HCT116 (cell line): ENCODE measurements at regions not wholly inside any gene's neighbourhood (a gene's known extent, or its start where the extent isn't known, plus 50 kb on each side); places are given as distances from the start of the nearest gene placed in this dataset.

Experiments used
- ATAC-seq: fragments of 200-7000 bp; cut with Tn5 transposase; 2 replicates; pipeline ENCODE4 v1.9.1; 2020; ENCODE audit warnings: mild to moderate bottlenecking, moderate library complexity
- BruUV-seq: library from RNA; stranded (reverse); fragments of 400-500 nt; replicated peaks from 2 replicates; lab custom pipeline; 2021; lab: Mats Ljungman, UMichigan
- CTCF ChIA-PET: fragments of 300-600 bp; sonication (Branson Sonifier 250); formaldehyde crosslinking; loops from one replicate; lab custom pipeline; 2021; ENCODE audit warnings: antibody characterized with exemption; lab: Charles Lee
- POLR2A ChIA-PET: fragments of 300-600, 350-600 bp; sonication (Branson Sonifier 250); formaldehyde crosslinking; loops from one replicate; lab custom pipeline; 2021; ENCODE audit warnings: antibody characterized with exemption; lab: Charles Lee
- RAD21 ChIA-PET, 2 experiments: fragments of 300-600 bp; sonication (Branson Sonifier 250); formaldehyde crosslinking; loops; one replicate each; lab custom pipeline; 2023; ENCODE audit warnings: low total read pairs in 2 of 2; ENCODE audit not compliant: uncharacterized antibody in 2 of 2, unreplicated experiment in 2 of 2, low non-redundant PET in 1 of 2; lab: Charles Lee
- DNase-seq: peaks from one replicate; pipeline ENCODE4 v3.0.0-alpha.2; 2010; ENCODE audit warnings: low read depth, low spot score
- H2AFZ ChIP-seq: fragments of 200-600 bp; shearing (Covaris generic), sonication (generic); 2 replicates; pipeline ENCODE4 v1.6.1; 2017; ENCODE audit warnings: low read depth, mixed run types, mixed read lengths, antibody characterized with exemption, low read length; ENCODE audit not compliant: poor library complexity, severe bottlenecking
- H3K27ac ChIP-seq: 2 replicates; pipeline ENCODE4 v1.5.1; 2012; ENCODE audit warnings: low read depth, low read length
- H3K27me3 ChIP-seq: fragments of 200-600 bp; sonication (generic); 2 replicates; pipeline ENCODE4 v1.6.1; 2016; ENCODE audit warnings: mixed run types, low read length, mixed read lengths; ENCODE audit not compliant: insufficient read depth
- H3K36me3 ChIP-seq, 2 experiments: fragments of 200-500 bp in 1 of 2; fragments of 200-600 bp in 1 of 2; sonication (Bioruptor generic) in 1 of 2; sonication (generic) in 1 of 2; 2 replicates each; pipeline versions ENCODE4 v1.5.1 to v1.6.1; 2014 to 2016; ENCODE audit warnings: low read length in 2 of 2, inconsistent platforms in 1 of 2, mixed read lengths in 1 of 2, mixed run types in 1 of 2; ENCODE audit not compliant: insufficient read depth in 2 of 2, control insufficient read depth in 1 of 2
- H3K4me1 ChIP-seq, 2 experiments: fragments of 200-600 bp in 1 of 2; sonication (generic) in 1 of 2; 2 replicates each; pipeline versions ENCODE4 v1.5.1 to v1.6.1; 2012 to 2017; ENCODE audit warnings: low read length in 2 of 2, inconsistent platforms in 1 of 2, mild to moderate bottlenecking in 1 of 2, mixed read lengths in 1 of 2, mixed run types in 1 of 2, moderate library complexity in 1 of 2; ENCODE audit not compliant: insufficient read depth in 2 of 2, control insufficient read depth in 1 of 2
- H3K4me2 ChIP-seq: fragments of 200-600 bp; sonication (generic); 2 replicates; pipeline ENCODE4 v1.6.1; 2017; ENCODE audit warnings: mixed run types, low read length, mixed read lengths
- H3K4me3 ChIP-seq, 2 experiments: fragments of 200-600 bp in 1 of 2; sonication (generic) in 1 of 2; replicated peaks in 1 of 2; 2 replicates each; pipeline ENCODE4 v1.5.1; 2011 to 2016; ENCODE audit warnings: low read length in 2 of 2, control low read depth in 1 of 2, low read depth in 1 of 2, mild to moderate bottlenecking in 1 of 2, mixed read lengths in 1 of 2, mixed run types in 1 of 2
- H3K79me2 ChIP-seq: fragments of 200-600 bp; sonication (generic); 2 replicates; pipeline ENCODE4 v1.6.1; 2017; ENCODE audit warnings: mild to moderate bottlenecking, mixed run types, low read length, moderate library complexity, mixed read lengths; ENCODE audit not compliant: insufficient read depth
- H3K9ac ChIP-seq: fragments of 200-600 bp; sonication (generic); 2 replicates; pipeline ENCODE4 v1.6.1; 2016; ENCODE audit warnings: low read length, mixed read lengths
- H3K9me2 ChIP-seq: fragments of 200-600 bp; sonication (generic), shearing (Covaris generic); 2 replicates; pipeline ENCODE4 v1.6.1; 2017; ENCODE audit warnings: mixed run types, mild to moderate bottlenecking, moderate library complexity; ENCODE audit not compliant: insufficient read depth
- H3K9me3 ChIP-seq, 2 experiments: fragments of 200-500 bp in 1 of 2; fragments of 200-600 bp in 1 of 2; sonication (Bioruptor generic) in 1 of 2; sonication (generic) in 1 of 2; 2 replicates each; pipeline ENCODE4 v1.6.1; 2014 to 2017; ENCODE audit warnings: low read length in 2 of 2, mixed read lengths in 2 of 2, inconsistent platforms in 1 of 2, low read depth in 1 of 2, mild to moderate bottlenecking in 1 of 2, mixed run types in 1 of 2, moderate library complexity in 1 of 2; ENCODE audit not compliant: control insufficient read depth in 1 of 2, insufficient read depth in 1 of 2
- H4K20me1 ChIP-seq: fragments of 200-600 bp; sonication (generic), shearing (Covaris generic); 2 replicates; pipeline ENCODE4 v1.6.1; 2017; ENCODE audit warnings: mixed run types, mild to moderate bottlenecking, moderate library complexity; ENCODE audit not compliant: insufficient read depth
- ATF3 ChIP-seq: IDR thresholded peaks from 2 replicates; pipeline ENCODE4 v1.6.1; 2012
- CTCF ChIP-seq, 3 experiments: fragments of 200-600 bp in 1 of 3; sonication (generic) in 1 of 3; IDR thresholded peaks in 2 of 3; conservative IDR thresholded peaks in 1 of 3; 2 replicates each; pipeline ENCODE4 v1.5.1; 2012 to 2017; ENCODE audit warnings: low read depth in 2 of 3, low read length in 2 of 3, antibody characterized with exemption in 1 of 3, borderline replicate concordance in 1 of 3, control low read depth in 1 of 3, mild to moderate bottlenecking in 1 of 3, mixed read lengths in 1 of 3, mixed run types in 1 of 3, moderate library complexity in 1 of 3; ENCODE audit not compliant: insufficient read depth in 1 of 3
- EGR1 ChIP-seq: IDR thresholded peaks from 2 replicates; pipeline ENCODE4 v1.6.1; 2012; ENCODE audit warnings: low read depth
- ELF1 ChIP-seq: IDR thresholded peaks from 2 replicates; pipeline ENCODE4 v1.6.1; 2012; ENCODE audit warnings: low read depth, borderline replicate concordance
- EZH2 ChIP-seq: fragments of 200-600 bp; sonication (generic); IDR thresholded peaks from 2 replicates; pipeline ENCODE4 v1.6.1; 2017; ENCODE audit warnings: antibody characterized with exemption, mixed run types
- FOSL1 ChIP-seq: IDR thresholded peaks from 2 replicates; pipeline ENCODE4 v1.6.1; 2012; ENCODE audit warnings: low read depth
- MAX ChIP-seq: IDR thresholded peaks from 2 replicates; pipeline ENCODE4 v1.6.1; 2012
- POLR2A ChIP-seq: IDR thresholded peaks from 2 replicates; pipeline ENCODE4 v1.7.0; 2011; ENCODE audit warnings: borderline replicate concordance; ENCODE audit not compliant: insufficient read depth, insufficient read length; ENCODE audit errors: extremely low read depth
- RAD21 ChIP-seq: IDR thresholded peaks from 2 replicates; pipeline ENCODE4 v1.6.1; 2012; ENCODE audit warnings: low read depth, mild to moderate bottlenecking
- REST ChIP-seq: IDR thresholded peaks from 2 replicates; pipeline ENCODE4 v1.6.1; 2012; ENCODE audit warnings: low read depth
- SP1 ChIP-seq: IDR thresholded peaks from 2 replicates; pipeline ENCODE4 v1.6.1; 2012; ENCODE audit warnings: low read depth
- YY1 ChIP-seq: IDR thresholded peaks from 2 replicates; pipeline ENCODE4 v1.6.1; 2011; ENCODE audit warnings: low read length, low read depth, moderate library complexity, mild to moderate bottlenecking; ENCODE audit not compliant: insufficient replicate concordance; ENCODE audit errors: extremely low read depth
- ZFX ChIP-seq: fragments of 450-650 bp; IDR thresholded peaks from 2 replicates; pipeline ENCODE4 v1.6.1; 2017
- ZNF274 ChIP-seq: fragments of 200-500 bp; sonication (Bioruptor generic); IDR thresholded peaks from 2 replicates; pipeline ENCODE4 v1.6.1; 2014; ENCODE audit warnings: mild to moderate bottlenecking, low read depth, low read length, inconsistent platforms
- intact Hi-C: fragments of 100-400 bp; cut with micrococcal nuclease; formaldehyde crosslinking; loops from 2 replicates; pipeline ENCODE4 v1.10.0; 2022

GRCh38 chr14:80385336-80385735 lies 174.0 kb upstream of the DIO2 start:
- Histone ChIP-seq H3K4me2 (no peak overlapping the region), H4K20me1 (no peaks in the 10 kb centered on the region), H3K9ac (no peak overlapping the region), H3K79me2 (no peaks in the 10 kb centered on the region), H2AFZ (no peak overlapping the region), H3K36me3 (no peaks in the 10 kb centered on the region), H3K9me2 (no peaks in the 10 kb centered on the region), H3K27me3 (no peaks in the 10 kb centered on the region), H3K4me1 (no peaks in the 10 kb centered on the region; a peak in 2 of 4 replicates), H3K9me3 (no peaks in the 10 kb centered on the region), H3K27ac (no peak overlapping the region), H3K4me3 (no peak overlapping the region)
- DNase-seq: no peak
- ChIA-PET CTCF (no interaction called here), POLR2A (no interaction called here), RAD21 (no interaction called here)
- no peak for ATAC-seq
- no TSS peak for BruUV-seq
- intact Hi-C loops: no loop called here
- no peak for TF ChIP-seq ZNF274
- TF ChIP-seq ZFX: no peak
- no peak for TF ChIP-seq MAX
- TF ChIP-seq CTCF (IDR thresholded peaks at IDR 0.05 in 2 of 3, conservative IDR thresholded peaks at IDR 0.05 in 1 of 3; ENCODE audit: borderline replicate concordance in 1 of 3, insufficient read depth in 1 of 3, low read depth in 2 of 3, low read length in 2 of 3): no peak
- TF ChIP-seq SP1: no peak
- TF ChIP-seq RAD21: no peak
- TF ChIP-seq POLR2A: no peak
- no peak for TF ChIP-seq EZH2
- TF ChIP-seq ELF1: no peak
- no peak for TF ChIP-seq FOSL1
- TF ChIP-seq REST: no peak
- TF ChIP-seq ATF3: no peak
- TF ChIP-seq EGR1: no peak
- TF ChIP-seq YY1: no peak
